ENCODE measurements at regions not wholly inside any gene's neighbourhood (a gene's known extent, or its start where the extent isn't known, plus 50 kb on each side); places are given as distances from the start of the nearest gene placed in this dataset.

DNA sequence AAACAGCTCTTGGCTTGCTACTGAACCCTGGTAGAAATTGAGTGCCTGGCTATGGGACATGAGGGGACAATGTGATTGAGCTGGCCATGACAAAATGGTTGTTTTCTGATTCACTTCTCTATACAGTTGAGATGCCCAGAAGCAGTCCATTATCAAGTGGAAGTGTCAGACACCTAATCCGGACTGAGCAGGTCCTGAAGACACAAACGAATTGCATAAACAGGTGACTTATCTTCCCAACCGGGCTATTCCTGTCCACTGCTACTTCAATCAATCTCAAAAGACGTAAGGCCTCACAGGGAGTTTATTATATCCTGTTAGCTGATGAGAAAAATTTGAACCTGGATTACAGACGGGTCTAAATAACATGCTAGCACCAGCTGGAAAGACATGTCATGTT is 105.5 kb upstream of the WAC start:
- no peak for TF ChIP-seq USF1 (IDR thresholded peaks at IDR 0.05)
- no peak for TF ChIP-seq CEBPB (IDR thresholded peaks at IDR 0.05)
- TF ChIP-seq YY1 (IDR thresholded peaks at IDR 0.05; ENCODE audit: low read depth) = no peak
- no peak for TF ChIP-seq EP300 (IDR thresholded peaks at IDR 0.05; ENCODE audit: borderline replicate concordance)
- no peak for TF ChIP-seq CREB1 (IDR thresholded peaks at IDR 0.05; ENCODE audit: low read depth)
- TF ChIP-seq, protein P1, sequence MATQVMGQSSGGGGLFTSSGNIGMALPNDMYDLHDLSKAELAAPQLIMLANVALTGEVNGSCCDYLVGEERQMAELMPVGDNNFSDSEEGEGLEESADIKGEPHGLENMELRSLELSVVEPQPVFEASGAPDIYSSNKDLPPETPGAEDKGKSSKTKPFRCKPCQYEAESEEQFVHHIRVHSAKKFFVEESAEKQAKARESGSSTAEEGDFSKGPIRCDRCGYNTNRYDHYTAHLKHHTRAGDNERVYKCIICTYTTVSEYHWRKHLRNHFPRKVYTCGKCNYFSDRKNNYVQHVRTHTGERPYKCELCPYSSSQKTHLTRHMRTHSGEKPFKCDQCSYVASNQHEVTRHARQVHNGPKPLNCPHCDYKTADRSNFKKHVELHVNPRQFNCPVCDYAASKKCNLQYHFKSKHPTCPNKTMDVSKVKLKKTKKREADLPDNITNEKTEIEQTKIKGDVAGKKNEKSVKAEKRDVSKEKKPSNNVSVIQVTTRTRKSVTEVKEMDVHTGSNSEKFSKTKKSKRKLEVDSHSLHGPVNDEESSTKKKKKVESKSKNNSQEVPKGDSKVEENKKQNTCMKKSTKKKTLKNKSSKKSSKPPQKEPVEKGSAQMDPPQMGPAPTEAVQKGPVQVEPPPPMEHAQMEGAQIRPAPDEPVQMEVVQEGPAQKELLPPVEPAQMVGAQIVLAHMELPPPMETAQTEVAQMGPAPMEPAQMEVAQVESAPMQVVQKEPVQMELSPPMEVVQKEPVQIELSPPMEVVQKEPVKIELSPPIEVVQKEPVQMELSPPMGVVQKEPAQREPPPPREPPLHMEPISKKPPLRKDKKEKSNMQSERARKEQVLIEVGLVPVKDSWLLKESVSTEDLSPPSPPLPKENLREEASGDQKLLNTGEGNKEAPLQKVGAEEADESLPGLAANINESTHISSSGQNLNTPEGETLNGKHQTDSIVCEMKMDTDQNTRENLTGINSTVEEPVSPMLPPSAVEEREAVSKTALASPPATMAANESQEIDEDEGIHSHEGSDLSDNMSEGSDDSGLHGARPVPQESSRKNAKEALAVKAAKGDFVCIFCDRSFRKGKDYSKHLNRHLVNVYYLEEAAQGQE (IDR thresholded peaks at IDR 0.05; ENCODE audit: low read depth) = no peak
- no peak for TF ChIP-seq TEAD4 (IDR thresholded peaks at IDR 0.05)
- TF ChIP-seq TCF12 (IDR thresholded peaks at IDR 0.05; ENCODE audit: low read depth) = no peak
- TF ChIP-seq FOXM1 (IDR thresholded peaks at IDR 0.05; ENCODE audit: borderline replicate concordance, low read depth) = no peak
- no peak for TF ChIP-seq MAX (IDR thresholded peaks at IDR 0.05)
- TF ChIP-seq RAD21 (IDR thresholded peaks at IDR 0.05; ENCODE audit: low read depth) = no peak
- TF ChIP-seq ZBTB7A (IDR thresholded peaks at IDR 0.05; ENCODE audit: low read depth) = no peak
- TF ChIP-seq NFIC (IDR thresholded peaks at IDR 0.05) = no peak
- no peak for TF ChIP-seq EGR1 (IDR thresholded peaks at IDR 0.05)
- no peak for TF ChIP-seq TAF1 (IDR thresholded peaks at IDR 0.05; ENCODE audit: low read depth)

- TF ChIP-seq RAD21 (IDR thresholded peaks at IDR 0.05; ENCODE audit: low read depth) = no peak
- TF ChIP-seq, protein P1 (IDR thresholded peaks at IDR 0.05; ENCODE audit: low read depth) = no peak
- TF ChIP-seq USF1 (IDR thresholded peaks at IDR 0.05) = no peak
- TF ChIP-seq TAF1 (IDR thresholded peaks at IDR 0.05; ENCODE audit: low read depth) = no peak
- no peak for TF ChIP-seq TCF12 (IDR thresholded peaks at IDR 0.05; ENCODE audit: low read depth)
- no peak for TF ChIP-seq NFIC (IDR thresholded peaks at IDR 0.05)
- TF ChIP-seq CREB1 (IDR thresholded peaks at IDR 0.05; ENCODE audit: low read depth) = no peak
- no peak for TF ChIP-seq EGR1 (IDR thresholded peaks at IDR 0.05)
- TF ChIP-seq FOXM1 (IDR thresholded peaks at IDR 0.05; ENCODE audit: borderline replicate concordance, low read depth) = no peak
Measured at GRCh38 chr10:28429045-28429444, 103.9 kb upstream of the WAC start.

GRCh38 chr10:28429573-28430216 is 103.2 kb upstream of the WAC start:
- TF ChIP-seq YY1 (IDR thresholded peaks at IDR 0.05; ENCODE audit: low read depth) (no peak), CEBPB (IDR thresholded peaks at IDR 0.05) (no peak), EP300 (IDR thresholded peaks at IDR 0.05; ENCODE audit: borderline replicate concordance) (no peak), ZBTB7A (IDR thresholded peaks at IDR 0.05; ENCODE audit: low read depth) (no peak), CREB1 (IDR thresholded peaks at IDR 0.05; ENCODE audit: low read depth) (no peak), MAX (IDR thresholded peaks at IDR 0.05) (no peak), TAF1 (IDR thresholded peaks at IDR 0.05; ENCODE audit: low read depth) (no peak)

DNA sequence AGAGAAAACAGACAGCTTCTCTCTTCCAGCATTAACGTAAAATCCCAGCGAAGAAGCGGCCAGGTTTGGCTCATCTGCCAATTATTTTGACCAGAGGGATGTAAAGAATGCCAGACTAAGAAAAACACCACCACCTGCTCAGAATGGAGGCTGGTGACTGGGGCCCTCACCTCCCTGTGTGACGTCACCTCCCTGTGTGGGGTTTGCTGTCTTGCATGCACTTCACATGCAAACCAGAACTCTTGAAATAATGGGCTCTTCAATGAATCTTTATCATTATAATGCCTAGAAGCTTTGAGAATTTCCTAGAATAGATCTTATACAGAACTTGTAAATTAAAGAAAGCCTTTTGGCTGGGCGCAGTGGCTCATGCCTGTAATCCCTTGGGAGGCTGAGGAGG is 101.8 kb upstream of the WAC start:
- no peak for TF ChIP-seq ZBTB7A (IDR thresholded peaks at IDR 0.05; ENCODE audit: low read depth)
- TF ChIP-seq EGR1 (IDR thresholded peaks at IDR 0.05) = no peak
- TF ChIP-seq FOXM1 (IDR thresholded peaks at IDR 0.05; ENCODE audit: borderline replicate concordance, low read depth) = no peak
- no peak for TF ChIP-seq YY1 (IDR thresholded peaks at IDR 0.05; ENCODE audit: low read depth)
- no peak for TF ChIP-seq NFIC (IDR thresholded peaks at IDR 0.05)
- TF ChIP-seq EP300 (IDR thresholded peaks at IDR 0.05; ENCODE audit: borderline replicate concordance) = no peak
- TF ChIP-seq CEBPB (IDR thresholded peaks at IDR 0.05) = no peak
- TF ChIP-seq RAD21 (IDR thresholded peaks at IDR 0.05; ENCODE audit: low read depth) = no peak
- TF ChIP-seq MAX (IDR thresholded peaks at IDR 0.05) = no peak
- no peak for TF ChIP-seq CREB1 (IDR thresholded peaks at IDR 0.05; ENCODE audit: low read depth)
- TF ChIP-seq, protein P1 (IDR thresholded peaks at IDR 0.05; ENCODE audit: low read depth) = no peak

Data from Ishikawa (cell line).